H9 (cell line): ENCODE measurements at regions not wholly inside any gene's neighbourhood (a gene's known extent, or its start where the extent isn't known, plus 50 kb on each side); places are given as distances from the start of the nearest gene placed in this dataset.

Source experiments
- DNase-seq: peaks from one replicate; pipeline ENCODE4 v3.0.0-alpha.2; 2017
- H2AFZ ChIP-seq: one replicate; pipeline ENCODE4 v1.6.1; 2013; ENCODE audit warnings: mild to moderate bottlenecking, low read length, control low read depth, moderate library complexity
- H2AK5ac ChIP-seq: 2 replicates; pipeline ENCODE4 v1.6.1; 2013; ENCODE audit warnings: low read length, control low read depth, mixed read lengths; ENCODE audit not compliant: insufficient read length
- H2BK120ac ChIP-seq: one replicate; pipeline ENCODE4 v1.6.1; 2013; ENCODE audit warnings: low read depth, mild to moderate bottlenecking, low read length, control low read depth, inconsistent platforms; ENCODE audit not compliant: poor library complexity, severe bottlenecking
- H2BK12ac ChIP-seq: 2 replicates; pipeline ENCODE4 v1.6.1; 2013; ENCODE audit warnings: low read length, control low read depth, mixed read lengths, low read depth; ENCODE audit not compliant: insufficient read length
- H2BK15ac ChIP-seq: 2 replicates; pipeline ENCODE4 v1.6.1; 2013; ENCODE audit warnings: low read depth, low read length, control low read depth
- H2BK20ac ChIP-seq: one replicate; pipeline ENCODE4 v1.6.1; 2013; ENCODE audit warnings: low read depth, mild to moderate bottlenecking, low read length, control low read depth, inconsistent platforms; ENCODE audit not compliant: poor library complexity, severe bottlenecking
- H2BK5ac ChIP-seq: 2 replicates; pipeline ENCODE4 v1.6.1; 2013; ENCODE audit warnings: low read length, control low read depth, mixed read lengths; ENCODE audit not compliant: insufficient read length
- H3K14ac ChIP-seq: 2 replicates; pipeline ENCODE4 v1.6.1; 2013; ENCODE audit warnings: low read length, control low read depth; ENCODE audit not compliant: insufficient read depth
- H3K18ac ChIP-seq: 2 replicates; pipeline ENCODE4 v1.6.1; 2013; ENCODE audit warnings: low read depth, mild to moderate bottlenecking, mixed read lengths, low read length, control low read depth; ENCODE audit not compliant: insufficient read length
- H3K23ac ChIP-seq: 2 replicates; pipeline ENCODE4 v1.6.1; 2013; ENCODE audit warnings: low read length, control low read depth, mixed read lengths, low read depth; ENCODE audit not compliant: insufficient read length
- H3K23me2 ChIP-seq: 2 replicates; pipeline ENCODE4 v1.6.1; 2013; ENCODE audit warnings: low read depth, mild to moderate bottlenecking, mixed read lengths, low read length, control low read depth; ENCODE audit not compliant: insufficient read length, poor library complexity, severe bottlenecking
- H3K27ac ChIP-seq: 2 replicates; pipeline ENCODE4 v1.5.1; 2013; ENCODE audit warnings: low read length, control low read depth, mixed read lengths, low read depth; ENCODE audit not compliant: insufficient read length
- H3K27me3 ChIP-seq: 2 replicates; pipeline ENCODE4 v1.6.1; 2013; ENCODE audit warnings: low read length, control low read depth, inconsistent platforms; ENCODE audit not compliant: insufficient read depth
- H3K4ac ChIP-seq: 2 replicates; pipeline ENCODE4 v1.6.1; 2013; ENCODE audit warnings: low read depth, mild to moderate bottlenecking, control low read depth, inconsistent platforms, low read length, moderate library complexity
- H3K4me1 ChIP-seq: 2 replicates; pipeline ENCODE4 v1.6.1; 2013; ENCODE audit warnings: low read length, control low read depth, inconsistent platforms; ENCODE audit not compliant: insufficient read depth
- H3K4me2 ChIP-seq: 2 replicates; pipeline ENCODE4 v1.6.1; 2013; ENCODE audit warnings: low read length, control low read depth, mixed read lengths; ENCODE audit not compliant: insufficient read length, insufficient read depth
- H3K56ac ChIP-seq: 2 replicates; pipeline ENCODE4 v1.6.1; 2013; ENCODE audit warnings: low read depth, mild to moderate bottlenecking, mixed read lengths, low read length, control low read depth; ENCODE audit not compliant: insufficient read length
- H3K79me1 ChIP-seq: 2 replicates; pipeline ENCODE4 v1.6.1; 2013; ENCODE audit warnings: low read depth, mild to moderate bottlenecking, moderate library complexity, low read length, control low read depth, inconsistent platforms; ENCODE audit not compliant: insufficient read depth, poor library complexity, severe bottlenecking
- H3K79me2 ChIP-seq: 2 replicates; pipeline ENCODE4 v1.6.1; 2013; ENCODE audit warnings: low read length, control low read depth, inconsistent platforms; ENCODE audit not compliant: insufficient read depth
- H3K9ac ChIP-seq: 2 replicates; pipeline ENCODE4 v1.6.1; 2013; ENCODE audit warnings: low read length, control low read depth, mixed read lengths; ENCODE audit not compliant: insufficient read length; ENCODE audit errors: extremely low read depth
- H3K9me3 ChIP-seq: one replicate; pipeline ENCODE4 v1.6.1; 2013; ENCODE audit warnings: low read depth, low read length, inconsistent platforms; ENCODE audit not compliant: control insufficient read depth
- H3T11ph ChIP-seq: one replicate; pipeline ENCODE4 v1.6.1; 2013; ENCODE audit warnings: mild to moderate bottlenecking, low read length, control low read depth, inconsistent platforms
- H4K20me1 ChIP-seq: one replicate; pipeline ENCODE4 v1.6.1; 2013; ENCODE audit not compliant: control insufficient read depth, insufficient read length, insufficient read depth
- H4K5ac ChIP-seq: 2 replicates; pipeline ENCODE4 v1.6.1; 2013; ENCODE audit warnings: low read depth, mild to moderate bottlenecking, mixed read lengths, low read length, control low read depth; ENCODE audit not compliant: insufficient read length
- H4K8ac ChIP-seq: replicated peaks from 2 replicates; pipeline ENCODE4 v1.6.1; 2013; ENCODE audit warnings: low read length, control low read depth, mixed read lengths, low read depth; ENCODE audit not compliant: insufficient read length
- H4K91ac ChIP-seq: 2 replicates; pipeline ENCODE4 v1.6.1; 2013; ENCODE audit warnings: low read depth, mild to moderate bottlenecking, moderate library complexity, mixed read lengths, low read length, control low read depth; ENCODE audit not compliant: insufficient read length
- H3K27ac Mint-ChIP-seq, 3 experiments: 2 replicates in 2 of 3; 3 replicates in 1 of 3; pipeline ENCODE4 v1.8.0; 2020 to 2021; ENCODE audit warnings: mixed read lengths in 3 of 3, mild to moderate bottlenecking in 1 of 3, moderate library complexity in 1 of 3
- H3K27me3 Mint-ChIP-seq: 2 replicates; pipeline ENCODE4 v1.8.0; 2021; ENCODE audit warnings: low read depth, mild to moderate bottlenecking, moderate library complexity, mixed read lengths
- H3K36me3 Mint-ChIP-seq, 3 experiments: 2 replicates in 2 of 3; 3 replicates in 1 of 3; pipeline ENCODE4 v1.8.0; 2020 to 2021; ENCODE audit warnings: low read depth in 3 of 3, mixed read lengths in 3 of 3; ENCODE audit not compliant: insufficient read depth in 1 of 3
- H3K4me1 Mint-ChIP-seq, 2 experiments: 2 replicates each; pipeline ENCODE4 v1.8.0; 2020; ENCODE audit warnings: mixed read lengths in 2 of 2
- H3K4me3 Mint-ChIP-seq, 2 experiments: 2 replicates in 1 of 2; 3 replicates in 1 of 2; pipeline ENCODE4 v1.8.0; 2020 to 2021; ENCODE audit warnings: mild to moderate bottlenecking in 2 of 2, mixed read lengths in 2 of 2, moderate library complexity in 1 of 2
- H3K9me3 Mint-ChIP-seq, 2 experiments: 2 replicates in 1 of 2; 3 replicates in 1 of 2; pipeline ENCODE4 v1.8.0; 2020; ENCODE audit warnings: mild to moderate bottlenecking in 2 of 2, mixed read lengths in 2 of 2, moderate library complexity in 1 of 2
- WGBS: extraction: QIAGEN DNeasy Blood & Tissue Kit; methylation state at CpG from one replicate; pipeline ENCODE4 v1.1.7; 2013; ENCODE audit warnings: missing lambda C conversion rate, low lambda C conversion rate, mixed read lengths; ENCODE audit not compliant: insufficient read length; ENCODE audit errors: extremely low coverage; 5-methylcytosine and 5-hydroxymethylcytosine counted together
- TF ChIP-seq, protein P1 (sequence below): fragments of 200-600 bp; sonication (generic); conservative IDR thresholded peaks from 3 replicates; pipeline ENCODE4 v1.8.0; 2021; ENCODE audit warnings: antibody characterized with exemption, mild to moderate bottlenecking

DNA sequence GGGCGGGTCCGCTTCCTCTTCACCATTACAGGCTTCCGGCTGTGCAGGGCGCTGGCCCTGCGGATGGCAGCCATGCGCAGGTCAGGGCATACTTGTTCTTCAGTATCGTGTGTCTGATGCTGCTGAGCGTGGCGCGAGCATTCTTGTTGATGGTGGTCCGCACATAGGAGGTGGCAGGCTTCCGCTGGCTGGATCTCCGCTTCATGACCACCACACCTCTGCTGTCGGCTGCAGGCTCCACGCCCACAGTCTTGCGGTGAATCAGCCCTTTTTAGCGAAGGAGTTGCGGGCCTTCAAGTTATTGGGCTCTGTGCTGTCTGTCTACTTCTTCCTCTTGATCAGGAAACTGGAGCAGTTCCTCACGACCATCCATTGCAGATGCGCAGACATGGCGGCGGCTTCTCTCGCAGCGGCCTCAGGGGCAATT is 62.4 kb upstream of the ZNF608 start:
- H3K9ac ChIP-seq = no peak overlapping the region
- no CpG with 5 or more reads among the region's 24 CpGs for WGBS
- peaks cover 3% of the 10 kb centered on the region; the same call in 1 of the 2 replicates for H3K4me1 ChIP-seq
- no peaks in the 10 kb centered on the region for H3K79me1 ChIP-seq
- H3K18ac ChIP-seq = no peak overlapping the region
- no peaks in the 10 kb centered on the region for H3K27me3 ChIP-seq
- TF ChIP-seq, protein P1, sequence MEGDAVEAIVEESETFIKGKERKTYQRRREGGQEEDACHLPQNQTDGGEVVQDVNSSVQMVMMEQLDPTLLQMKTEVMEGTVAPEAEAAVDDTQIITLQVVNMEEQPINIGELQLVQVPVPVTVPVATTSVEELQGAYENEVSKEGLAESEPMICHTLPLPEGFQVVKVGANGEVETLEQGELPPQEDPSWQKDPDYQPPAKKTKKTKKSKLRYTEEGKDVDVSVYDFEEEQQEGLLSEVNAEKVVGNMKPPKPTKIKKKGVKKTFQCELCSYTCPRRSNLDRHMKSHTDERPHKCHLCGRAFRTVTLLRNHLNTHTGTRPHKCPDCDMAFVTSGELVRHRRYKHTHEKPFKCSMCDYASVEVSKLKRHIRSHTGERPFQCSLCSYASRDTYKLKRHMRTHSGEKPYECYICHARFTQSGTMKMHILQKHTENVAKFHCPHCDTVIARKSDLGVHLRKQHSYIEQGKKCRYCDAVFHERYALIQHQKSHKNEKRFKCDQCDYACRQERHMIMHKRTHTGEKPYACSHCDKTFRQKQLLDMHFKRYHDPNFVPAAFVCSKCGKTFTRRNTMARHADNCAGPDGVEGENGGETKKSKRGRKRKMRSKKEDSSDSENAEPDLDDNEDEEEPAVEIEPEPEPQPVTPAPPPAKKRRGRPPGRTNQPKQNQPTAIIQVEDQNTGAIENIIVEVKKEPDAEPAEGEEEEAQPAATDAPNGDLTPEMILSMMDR = no peak
- no peaks in the 10 kb centered on the region for H3K27me3 Mint-ChIP-seq
- H3K14ac ChIP-seq = no peak overlapping the region; the same call in 1 of the 2 replicates
- no peak overlapping the region for H4K5ac ChIP-seq
- H2BK12ac ChIP-seq = no peak overlapping the region
- H4K91ac ChIP-seq = no peak overlapping the region
- H4K20me1 ChIP-seq = no peaks in the 10 kb centered on the region
- no peak overlapping the region for H2BK15ac ChIP-seq
- H2BK20ac ChIP-seq = no peak overlapping the region
- no peak overlapping the region for H3K4me3 Mint-ChIP-seq
- H4K8ac ChIP-seq = no peak overlapping the region
- H3T11ph ChIP-seq = no peak overlapping the region
- H3K23ac ChIP-seq = no peak overlapping the region
- no peak overlapping the region for H2BK120ac ChIP-seq
- no peak overlapping the region for H3K27ac ChIP-seq
- no peak overlapping the region for H2AFZ ChIP-seq
- no peaks in the 10 kb centered on the region for H3K9me3 ChIP-seq
- H2BK5ac ChIP-seq = no peak overlapping the region
- H3K4ac ChIP-seq = no peak overlapping the region
- no peak overlapping the region for H2AK5ac ChIP-seq
- no peaks in the 10 kb centered on the region for H3K23me2 ChIP-seq
- DNase-seq = no peak
- H3K9me3 Mint-ChIP-seq = no peaks in the 10 kb centered on the region
- H3K27ac Mint-ChIP-seq = no peak overlapping the region
- H3K56ac ChIP-seq = no peak overlapping the region
- H3K79me2 ChIP-seq = no peaks in the 10 kb centered on the region
- no peaks in the 10 kb centered on the region for H3K36me3 Mint-ChIP-seq
- H3K4me2 ChIP-seq = no peak overlapping the region
- H3K4me1 Mint-ChIP-seq = peaks cover 17 to 19% of the 10 kb centered on the region in 2 experiments
